Naive thymus-derived CD8-positive, alpha-beta T cell (primary cell): ENCODE measurements at regions not wholly inside any gene's neighbourhood (a gene's known extent, or its start where the extent isn't known, plus 50 kb on each side); places are given as distances from the start of the nearest gene placed in this dataset.

Experiments
- ATAC-seq, 2 donors: fragments of 150-1000 bp; cut with Tn5 transposase in 1 of 2; sonication (Bioruptor Pico), chemical (Tn5 transposase) in 1 of 2; 1 replicate in 1 of 2; 2 replicates in 1 of 2; pipeline ENCODE4 v1.10.0; 2021; ENCODE audit warnings: mild to moderate bottlenecking in 2 of 2, moderate library complexity in 2 of 2
- POLR2A ChIA-PET: fragments of 350-600 bp; sonication (Branson Sonifier 250); formaldehyde crosslinking; loops from one replicate; lab custom pipeline; 2021; ENCODE audit warnings: antibody characterized with exemption; lab: Charles Lee
- DNase-seq, 10 donors: peaks; one replicate each; pipeline versions ENCODE4 v3.0.0 to v3.0.0-alpha.2; 2020 to 2022
- H3K27ac Mint-ChIP-seq, 10 donors: one replicate each; pipeline ENCODE4 v1.8.0; 2020 to 2022; ENCODE audit warnings: mild to moderate bottlenecking in 10 of 10, mixed read lengths in 10 of 10, moderate library complexity in 4 of 10, inconsistent platforms in 1 of 10
- H3K27me3 Mint-ChIP-seq, 5 donors: one replicate each; pipeline ENCODE4 v1.8.0; 2021 to 2022; ENCODE audit warnings: mixed read lengths in 5 of 5
- H3K36me3 Mint-ChIP-seq, 3 donors: one replicate each; pipeline ENCODE4 v1.8.0; 2020 to 2022; ENCODE audit warnings: mixed read lengths in 3 of 3, mild to moderate bottlenecking in 2 of 3, inconsistent platforms in 1 of 3
- H3K4me1 Mint-ChIP-seq, 4 donors: one replicate each; pipeline ENCODE4 v1.8.0; 2021 to 2022; ENCODE audit warnings: mixed read lengths in 4 of 4
- H3K4me3 Mint-ChIP-seq, 10 donors: one replicate each; pipeline ENCODE4 v1.8.0; 2020 to 2022; ENCODE audit warnings: mild to moderate bottlenecking in 10 of 10, mixed read lengths in 10 of 10, moderate library complexity in 6 of 10, inconsistent platforms in 1 of 10
- H3K9me3 Mint-ChIP-seq, 9 donors: one replicate each; pipeline ENCODE4 v1.8.0; 2020 to 2022; ENCODE audit warnings: mixed read lengths in 9 of 9, mild to moderate bottlenecking in 3 of 9, inconsistent platforms in 1 of 9, moderate library complexity in 1 of 9

DNA sequence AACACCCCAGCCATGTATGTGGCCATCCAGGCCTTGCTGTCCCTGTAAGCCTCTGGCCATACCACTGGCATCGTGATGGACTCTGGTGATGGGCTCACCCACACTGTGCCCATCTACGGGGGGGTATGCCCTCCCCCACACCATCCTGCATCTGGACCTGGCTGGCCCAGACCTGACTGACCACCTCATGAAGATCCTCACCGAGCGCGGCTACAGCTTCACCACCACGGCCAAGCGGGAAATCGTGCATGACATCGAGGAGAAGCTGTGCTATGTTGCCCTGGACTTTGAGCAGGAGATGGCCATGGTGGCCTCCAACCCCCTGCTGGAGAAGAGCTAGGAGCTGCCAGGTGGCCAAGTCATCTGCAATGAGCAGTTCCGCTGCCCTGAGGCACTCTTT is 80.4 kb upstream of the ZCCHC2 start:
- ATAC-seq (no peak), DNase-seq (no peak)
- Mint-ChIP-seq H3K27ac (peak overlapping the region in 1 of 10 donors; percentile 65), H3K27me3 (peaks cover 2 to 11% (median 9%) of the 10 kb centered on the region in 5 donors), H3K36me3 (no peaks in the 10 kb centered on the region), H3K4me1 (no peaks in the 10 kb centered on the region), H3K9me3 (no peaks in the 10 kb centered on the region), H3K4me3 (no peak overlapping the region)
- POLR2A ChIA-PET: no interaction called here

DNA sequence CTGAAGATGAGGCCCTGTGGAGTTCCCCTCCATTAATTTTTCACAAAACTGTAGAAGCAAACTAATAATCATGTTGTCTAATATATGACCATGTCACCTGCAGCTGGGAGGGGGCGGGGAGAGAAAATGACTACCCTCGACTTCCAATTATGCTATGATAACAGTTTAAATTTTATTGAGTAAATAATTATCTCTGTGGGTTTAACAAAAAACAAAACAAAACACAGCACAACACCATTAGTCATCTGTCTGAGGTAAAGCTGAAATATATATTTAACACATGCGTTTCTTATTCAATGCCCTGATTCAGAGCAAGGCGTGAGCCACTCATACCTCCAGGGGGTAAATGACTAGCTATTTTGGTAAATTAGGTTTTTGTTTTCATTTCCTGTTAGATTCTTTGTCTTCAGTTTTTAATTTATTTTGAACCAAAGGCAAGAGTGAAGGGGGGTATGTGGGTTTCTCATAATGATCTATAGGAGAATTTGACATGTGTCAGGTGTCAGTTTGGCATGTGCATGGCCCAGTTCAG is 77.4 kb upstream of the ZCCHC2 start:
- POLR2A ChIA-PET: no interaction called here
- H3K27me3 Mint-ChIP-seq: peaks cover 0 to 6% (median 0%) of the 10 kb centered on the region in 5 donors
- peaks cover 0 to 3% (median 0%) of the 10 kb centered on the region in 4 donors for H3K4me1 Mint-ChIP-seq
- ATAC-seq (no peak), DNase-seq (no peak)
- H3K36me3 Mint-ChIP-seq: peaks cover 0 to 2% (median 0%) of the 10 kb centered on the region in 3 donors
- H3K9me3 Mint-ChIP-seq: no peaks in the 10 kb centered on the region
- no peak overlapping the region for H3K4me3 Mint-ChIP-seq
- H3K27ac Mint-ChIP-seq: peak overlapping the region in 1 of 10 donors; percentile 1

DNA sequence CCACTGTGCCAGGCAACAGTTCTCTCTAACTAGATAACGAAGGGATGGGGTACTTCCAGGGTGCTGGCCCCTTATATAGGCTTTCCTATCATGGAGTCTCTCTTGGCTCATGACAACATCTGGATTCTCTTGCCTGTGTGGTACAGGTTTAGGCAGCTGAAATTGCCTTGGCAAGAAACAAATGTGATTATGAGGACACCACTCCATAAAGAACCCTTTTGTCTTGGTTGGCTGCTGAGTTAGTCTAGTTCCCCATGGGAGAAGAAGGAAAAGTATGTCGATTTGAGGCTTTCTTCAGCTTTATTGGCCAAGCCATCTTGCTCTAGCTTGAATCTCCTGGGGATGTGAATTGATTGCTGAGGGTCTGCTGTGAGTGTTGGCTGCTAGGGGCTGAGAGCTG is 76.3 kb upstream of the ZCCHC2 start:
- no peak overlapping the region for H3K4me3 Mint-ChIP-seq
- no peaks in the 10 kb centered on the region for H3K9me3 Mint-ChIP-seq
- H3K4me1 Mint-ChIP-seq: peaks cover 0 to 10% (median 2%) of the 10 kb centered on the region in 4 donors
- peak overlapping the region in 1 of 10 donors; percentile 25 for H3K27ac Mint-ChIP-seq
- H3K27me3 Mint-ChIP-seq: peaks cover 0 to 10% (median 0%) of the 10 kb centered on the region in 5 donors
- ATAC-seq (no peak), DNase-seq (no peak)
- POLR2A ChIA-PET: no interaction called here
- H3K36me3 Mint-ChIP-seq: peaks cover 0 to 2% (median 0%) of the 10 kb centered on the region in 3 donors

DNA sequence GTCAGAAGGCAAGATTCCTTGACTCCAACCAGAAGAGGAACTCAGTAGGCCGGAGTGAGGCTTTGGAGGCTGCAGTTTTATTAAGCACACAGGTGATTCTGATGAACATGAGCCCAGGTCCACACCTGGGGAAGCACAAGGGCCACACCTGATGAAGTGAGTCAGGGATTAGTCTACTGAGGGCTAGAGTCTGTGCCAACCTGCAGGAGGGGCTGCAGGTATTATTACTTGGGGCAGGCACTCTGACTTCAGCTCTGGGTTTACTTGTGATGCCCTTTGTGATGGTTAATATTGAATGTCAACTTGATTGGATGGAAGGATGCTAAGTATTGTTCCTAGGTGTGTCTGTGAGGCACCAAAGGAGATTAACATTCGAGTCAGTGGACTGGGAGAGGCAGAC is 75.2 kb upstream of the ZCCHC2 start:
- ATAC-seq: no peak
- POLR2A ChIA-PET: no interaction called here

DNA sequence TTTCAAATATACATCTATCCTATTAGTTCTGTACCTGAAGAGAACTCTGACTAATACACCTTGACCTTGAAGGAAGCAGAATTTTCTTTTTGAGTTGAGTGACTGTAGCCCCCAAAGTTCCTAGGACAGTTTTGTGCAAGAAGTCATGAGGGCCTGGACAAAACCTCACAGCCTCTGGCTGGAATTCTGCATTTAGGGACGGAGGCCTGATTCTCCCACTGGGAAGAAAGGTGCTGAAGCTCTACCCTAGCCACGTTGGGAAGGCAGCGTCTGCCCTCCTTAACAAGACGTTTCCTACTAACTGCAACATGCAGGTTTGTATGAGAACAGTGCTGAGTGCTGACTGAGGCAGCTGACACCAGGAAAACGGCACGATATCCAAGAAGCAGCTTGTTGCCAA is 74.4 kb upstream of the ZCCHC2 start:
- Mint-ChIP-seq H3K36me3 (peaks cover 0 to 2% (median 0%) of the 10 kb centered on the region in 3 donors), H3K27ac (peak overlapping the region in 1 of 10 donors; percentile 53), H3K27me3 (peaks cover 0 to 10% (median 2%) of the 10 kb centered on the region in 5 donors), H3K4me3 (no peak overlapping the region), H3K9me3 (no peaks in the 10 kb centered on the region), H3K4me1 (peaks cover 0 to 12% (median 5%) of the 10 kb centered on the region in 4 donors)
- POLR2A ChIA-PET: no interaction called here
- DNase-seq: no peak
- no peak for ATAC-seq

More for the DNA sequence above, 75.2 kb upstream of the ZCCHC2 start:
- Mint-ChIP-seq H3K4me3 (no peak overlapping the region), H3K9me3 (no peaks in the 10 kb centered on the region), H3K27ac (peak overlapping the region in 1 of 10 donors; percentile 23), H3K4me1 (peaks cover 0 to 12% (median 5%) of the 10 kb centered on the region in 4 donors), H3K27me3 (peaks cover 0 to 10% (median 0%) of the 10 kb centered on the region in 5 donors), H3K36me3 (peaks cover 0 to 2% (median 0%) of the 10 kb centered on the region in 3 donors)
- DNase-seq: no peak

DNA sequence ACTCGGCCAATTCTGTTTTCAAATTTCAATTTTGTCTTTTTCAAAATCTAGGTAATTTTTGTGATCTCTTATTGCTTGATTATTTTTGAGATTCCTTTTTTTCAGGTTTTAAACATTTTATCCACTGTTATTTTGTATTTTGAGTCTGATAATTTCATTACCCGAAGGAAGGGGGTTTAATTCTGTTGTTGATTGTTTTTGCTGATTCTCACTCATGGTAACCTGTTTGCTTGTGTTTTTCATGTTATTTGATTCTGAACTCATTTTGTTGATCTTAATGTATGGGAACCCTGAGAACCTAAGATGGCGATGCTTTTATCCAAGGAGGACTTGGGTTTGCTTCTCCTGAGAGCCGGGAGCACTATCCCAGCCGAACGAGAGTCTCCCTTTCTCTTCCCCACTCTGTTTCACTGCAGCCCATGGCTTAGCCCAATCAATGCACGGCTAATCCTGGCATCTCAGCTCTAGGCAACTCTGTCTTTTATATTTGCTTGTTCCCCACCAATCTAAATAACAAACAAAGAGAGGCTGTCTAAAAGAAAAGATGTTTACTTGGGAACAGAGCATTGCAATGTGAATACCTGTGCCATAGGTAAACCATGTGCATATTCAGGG is 73.2 kb upstream of the ZCCHC2 start:
- no peak for DNase-seq
- H3K4me3 Mint-ChIP-seq: no peak overlapping the region
- ATAC-seq: no peak
- H3K4me1 Mint-ChIP-seq: peaks cover 0 to 14% (median 5%) of the 10 kb centered on the region in 4 donors
- POLR2A ChIA-PET: no interaction called here
- H3K27me3 Mint-ChIP-seq: peaks cover 0 to 12% (median 5%) of the 10 kb centered on the region in 5 donors
- H3K27ac Mint-ChIP-seq: no peak overlapping the region
- no peaks in the 10 kb centered on the region for H3K9me3 Mint-ChIP-seq
- peaks cover 0 to 2% (median 0%) of the 10 kb centered on the region in 3 donors for H3K36me3 Mint-ChIP-seq

DNA sequence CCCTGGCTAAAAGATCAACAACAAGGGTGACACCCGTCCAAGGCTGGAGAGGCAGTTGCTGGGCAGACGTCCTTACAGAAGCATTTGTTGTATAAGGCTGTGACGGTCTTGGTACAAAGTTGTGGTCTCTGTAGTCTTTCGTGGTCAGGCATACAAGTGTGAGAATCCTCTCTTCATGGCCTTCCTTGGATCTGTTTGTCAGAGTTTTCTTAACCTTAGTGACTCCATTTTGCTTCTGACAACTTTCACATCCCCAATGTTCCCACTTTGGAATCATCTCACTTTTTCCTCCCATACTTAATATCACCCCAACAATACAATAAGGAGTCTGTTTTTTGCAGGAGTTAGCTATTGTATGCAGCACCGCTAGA is 72.7 kb upstream of the ZCCHC2 start:
- POLR2A ChIA-PET: no interaction called here

DNA sequence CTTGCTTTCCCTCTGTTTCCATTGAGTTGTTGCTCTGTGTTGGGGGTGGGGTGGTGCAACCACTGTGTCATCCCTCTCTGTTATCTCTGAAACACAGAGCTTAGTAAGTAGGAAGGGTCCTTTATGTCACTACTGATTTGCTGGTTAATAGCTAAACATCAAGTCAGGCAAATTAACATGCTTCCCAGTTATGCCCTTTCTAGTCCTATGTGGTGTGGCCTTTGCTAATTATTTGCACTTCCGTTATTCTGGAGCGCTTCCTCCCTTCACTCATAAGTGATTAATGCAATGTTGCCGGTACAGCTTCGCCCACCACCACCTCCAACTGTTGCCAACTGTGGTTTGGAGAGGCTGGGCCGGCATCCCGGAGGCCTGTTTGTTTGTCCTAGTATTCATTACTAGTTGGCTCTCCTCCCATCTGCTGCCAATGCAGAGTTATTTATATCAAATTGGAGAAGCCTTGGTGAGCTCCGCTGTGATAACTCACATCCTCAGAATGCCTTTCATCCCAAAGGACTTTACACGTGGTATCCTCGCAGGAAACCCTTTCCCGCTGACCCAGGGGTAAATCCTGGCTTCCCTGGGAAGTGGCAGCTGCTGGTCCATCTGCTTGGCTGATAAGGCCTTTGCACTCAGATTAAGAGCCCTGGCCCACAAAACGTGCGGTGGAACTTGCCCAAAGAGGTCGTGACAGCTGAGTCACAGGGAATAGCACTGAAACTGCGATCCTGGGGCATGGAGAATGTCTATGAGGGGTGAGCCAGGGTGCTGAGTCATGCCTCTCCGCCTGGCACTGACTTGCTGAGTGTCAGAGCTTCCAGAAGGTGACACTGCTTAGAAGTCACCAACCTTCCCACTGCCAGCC is 72.0 kb upstream of the ZCCHC2 start:
- POLR2A ChIA-PET: no interaction called here
- Mint-ChIP-seq H3K27ac (no peak overlapping the region), H3K27me3 (peaks cover 0 to 17% (median 7%) of the 10 kb centered on the region in 5 donors), H3K4me1 (peaks cover 0 to 14% (median 5%) of the 10 kb centered on the region in 4 donors), H3K4me3 (no peak overlapping the region), H3K9me3 (no peaks in the 10 kb centered on the region), H3K36me3 (peaks cover 0 to 2% (median 0%) of the 10 kb centered on the region in 3 donors)
- DNase-seq (peak in 1 of 10 donors; percentile 7), ATAC-seq (no peak)

More for the DNA sequence above, 72.7 kb upstream of the ZCCHC2 start:
- peaks cover 0 to 2% (median 0%) of the 10 kb centered on the region in 3 donors for H3K36me3 Mint-ChIP-seq
- no peak overlapping the region for H3K27ac Mint-ChIP-seq
- no peaks in the 10 kb centered on the region for H3K9me3 Mint-ChIP-seq
- peaks cover 0 to 14% (median 5%) of the 10 kb centered on the region in 4 donors for H3K4me1 Mint-ChIP-seq
- H3K27me3 Mint-ChIP-seq: peaks cover 0 to 13% (median 7%) of the 10 kb centered on the region in 5 donors
- ATAC-seq (no peak), DNase-seq (no peak)
- no peak overlapping the region for H3K4me3 Mint-ChIP-seq

DNA sequence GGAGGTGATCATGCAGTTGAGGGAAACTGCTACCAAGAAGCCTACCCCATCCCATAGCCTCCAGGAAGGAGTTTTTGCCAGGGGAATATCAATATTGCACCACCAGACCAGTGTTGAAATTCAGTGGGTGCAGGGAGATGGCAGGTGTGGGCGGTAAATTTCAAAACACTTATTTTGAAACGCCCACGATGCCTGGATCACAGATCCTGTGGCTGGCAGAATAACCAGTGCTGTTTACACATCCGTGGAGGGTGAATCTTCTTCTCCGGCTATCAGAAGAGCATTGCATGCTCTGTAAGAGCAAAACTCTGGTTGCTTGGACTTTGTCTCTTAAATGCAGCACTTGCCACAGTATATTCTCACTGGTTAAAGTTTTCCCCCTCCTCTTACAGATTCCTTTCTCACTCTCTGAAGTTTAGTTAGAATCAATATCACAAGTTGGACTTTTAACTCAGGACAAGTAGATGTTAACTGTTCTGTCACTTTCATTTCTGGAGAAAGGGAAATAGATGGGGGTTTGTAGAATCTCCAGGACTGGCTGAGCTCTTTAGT is 70.5 kb upstream of the ZCCHC2 start:
- H3K4me3 Mint-ChIP-seq: no peak overlapping the region
- peaks cover 0 to 2% (median 0%) of the 10 kb centered on the region in 3 donors for H3K36me3 Mint-ChIP-seq
- POLR2A ChIA-PET: no interaction called here
- ATAC-seq (no peak), DNase-seq (no peak)
- H3K27me3 Mint-ChIP-seq: peaks cover 0 to 17% (median 7%) of the 10 kb centered on the region in 5 donors
- H3K27ac Mint-ChIP-seq: no peak overlapping the region
- peaks cover 0 to 14% (median 5%) of the 10 kb centered on the region in 4 donors for H3K4me1 Mint-ChIP-seq
- H3K9me3 Mint-ChIP-seq: no peaks in the 10 kb centered on the region

DNA sequence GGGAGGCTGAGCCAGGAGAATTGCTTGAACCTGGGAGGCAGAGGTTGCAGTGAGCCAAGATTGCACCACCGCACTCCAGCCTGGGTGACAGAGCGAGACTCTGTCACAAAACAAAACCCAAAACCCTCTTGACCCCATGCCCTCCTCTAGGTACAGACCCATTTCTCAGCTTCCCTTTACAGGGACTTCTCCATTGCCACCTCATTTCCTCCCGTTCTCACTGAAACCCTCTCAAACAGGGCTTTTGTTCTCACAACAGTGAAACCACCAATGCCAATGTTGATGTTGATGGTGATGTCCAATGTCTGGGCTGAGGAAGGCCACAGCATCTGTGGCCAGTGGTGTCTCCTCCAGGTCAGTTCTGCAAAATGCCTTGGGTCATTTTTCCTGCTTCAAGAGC is 69.0 kb upstream of the ZCCHC2 start:
- no peak overlapping the region for H3K4me3 Mint-ChIP-seq
- POLR2A ChIA-PET: no interaction called here
- H3K9me3 Mint-ChIP-seq: no peaks in the 10 kb centered on the region
- peaks cover 0 to 2% (median 0%) of the 10 kb centered on the region in 3 donors for H3K36me3 Mint-ChIP-seq
- no peak overlapping the region for H3K27ac Mint-ChIP-seq
- DNase-seq (no peak), ATAC-seq (no peak)
- H3K27me3 Mint-ChIP-seq: peaks cover 0 to 17% (median 7%) of the 10 kb centered on the region in 5 donors
- peaks cover 0 to 14% (median 6%) of the 10 kb centered on the region in 4 donors for H3K4me1 Mint-ChIP-seq

DNA sequence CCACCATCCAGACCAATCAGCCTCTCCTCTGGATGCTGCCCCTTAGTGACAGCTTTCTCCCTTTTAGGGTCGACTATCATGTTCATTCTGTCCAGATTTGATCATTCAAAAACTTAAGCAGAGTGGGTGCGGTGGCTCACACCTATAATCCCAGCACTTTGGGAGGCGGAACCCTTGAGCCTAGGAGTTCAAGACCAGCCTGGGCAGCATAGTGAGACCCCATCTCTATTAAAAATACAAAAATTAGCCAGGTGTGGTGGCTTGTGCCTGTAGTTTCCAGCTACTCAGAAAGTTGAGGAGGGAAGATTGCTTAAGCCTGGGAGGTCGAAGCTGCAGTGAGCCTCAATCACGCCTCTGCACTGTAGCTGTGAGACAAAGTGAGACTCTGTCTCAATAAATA is 68.3 kb upstream of the ZCCHC2 start:
- Mint-ChIP-seq H3K4me1 (peaks cover 0 to 14% (median 6%) of the 10 kb centered on the region in 4 donors), H3K27ac (no peak overlapping the region), H3K27me3 (peaks cover 0 to 17% (median 7%) of the 10 kb centered on the region in 5 donors), H3K4me3 (no peak overlapping the region), H3K9me3 (no peaks in the 10 kb centered on the region), H3K36me3 (peaks cover 0 to under 1% (median 0%) of the 10 kb centered on the region in 3 donors)
- POLR2A ChIA-PET: no interaction called here
- DNase-seq (no peak), ATAC-seq (no peak)

DNA sequence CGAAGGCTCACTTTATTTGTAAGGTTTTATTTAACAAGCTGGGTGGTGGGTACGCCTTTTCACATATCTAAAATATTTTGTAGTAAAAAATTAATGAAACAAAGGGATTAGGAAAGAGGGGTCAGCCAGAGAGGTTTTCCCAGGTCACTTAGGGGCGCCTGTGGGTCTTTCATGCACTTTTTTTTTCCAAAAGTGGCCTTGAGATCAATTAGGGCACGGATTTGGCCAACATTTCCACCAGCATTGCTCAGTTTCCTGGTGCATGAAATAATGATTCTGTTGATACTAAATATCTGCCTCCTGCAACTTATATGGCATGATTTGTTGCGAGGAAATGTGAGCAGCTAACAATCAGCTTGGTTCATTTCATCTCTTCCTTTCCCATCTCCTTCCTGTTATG is 67.6 kb upstream of the ZCCHC2 start:
- peaks cover 0 to 17% (median 7%) of the 10 kb centered on the region in 5 donors for H3K27me3 Mint-ChIP-seq
- peaks cover 0 to 14% (median 6%) of the 10 kb centered on the region in 4 donors for H3K4me1 Mint-ChIP-seq
- no peak overlapping the region for H3K4me3 Mint-ChIP-seq
- POLR2A ChIA-PET: no interaction called here
- H3K9me3 Mint-ChIP-seq: no peaks in the 10 kb centered on the region
- ATAC-seq (no peak), DNase-seq (no peak)
- no peaks in the 10 kb centered on the region for H3K36me3 Mint-ChIP-seq
- H3K27ac Mint-ChIP-seq: no peak overlapping the region
